Lower lobe of right lung (tissue), 2 donors: ENCODE measurements at regions not wholly inside any gene's neighbourhood (a gene's known extent, or its start where the extent isn't known, plus 50 kb on each side); places are given as distances from the start of the nearest gene placed in this dataset.

Source experiments
- ATAC-seq, 2 donors: fragments of 200-7000 bp; cut with Tn5 transposase; one replicate each; pipeline ENCODE4 v1.9.1; 2020 to 2022; ENCODE audit warnings: mild to moderate bottlenecking in 2 of 2, moderate library complexity in 2 of 2
- DNase-seq: peaks from one replicate; pipeline ENCODE4 v3.0.0-alpha.2; 2020
- H3K27ac ChIP-seq: fragments of 200-600 bp; one replicate; pipeline ENCODE4 v1.8.0; 2022
- H3K27me3 ChIP-seq: fragments of 200-600 bp; one replicate; pipeline ENCODE4 v1.8.0; 2022; ENCODE audit warnings: low read depth
- H3K36me3 ChIP-seq: fragments of 200-600 bp; one replicate; pipeline ENCODE4 v1.8.0; 2022; ENCODE audit warnings: mild to moderate bottlenecking
- H3K4me1 ChIP-seq: fragments of 200-600 bp; one replicate; pipeline ENCODE4 v1.8.0; 2022
- H3K4me3 ChIP-seq: fragments of 200-600 bp; one replicate; pipeline ENCODE4 v1.8.0; 2022; ENCODE audit warnings: mild to moderate bottlenecking
- H3K9me3 ChIP-seq: fragments of 200-600 bp; one replicate; pipeline ENCODE4 v1.8.0; 2022
- intact Hi-C: fragments of 100-400 bp; cut with DNase I; formaldehyde crosslinking; loops from one replicate; pipeline ENCODE4 v1.11.0; 2022
- TF ChIP-seq, protein P1 (sequence below): fragments of 200-600 bp; IDR thresholded peaks from one replicate; pipeline ENCODE4 v1.8.0; 2022; ENCODE audit warnings: antibody characterized with exemption, mild to moderate bottlenecking
- donor health status: DM: no; HTN: yes; CAD: no; lungs with severe emphysema.

DNA sequence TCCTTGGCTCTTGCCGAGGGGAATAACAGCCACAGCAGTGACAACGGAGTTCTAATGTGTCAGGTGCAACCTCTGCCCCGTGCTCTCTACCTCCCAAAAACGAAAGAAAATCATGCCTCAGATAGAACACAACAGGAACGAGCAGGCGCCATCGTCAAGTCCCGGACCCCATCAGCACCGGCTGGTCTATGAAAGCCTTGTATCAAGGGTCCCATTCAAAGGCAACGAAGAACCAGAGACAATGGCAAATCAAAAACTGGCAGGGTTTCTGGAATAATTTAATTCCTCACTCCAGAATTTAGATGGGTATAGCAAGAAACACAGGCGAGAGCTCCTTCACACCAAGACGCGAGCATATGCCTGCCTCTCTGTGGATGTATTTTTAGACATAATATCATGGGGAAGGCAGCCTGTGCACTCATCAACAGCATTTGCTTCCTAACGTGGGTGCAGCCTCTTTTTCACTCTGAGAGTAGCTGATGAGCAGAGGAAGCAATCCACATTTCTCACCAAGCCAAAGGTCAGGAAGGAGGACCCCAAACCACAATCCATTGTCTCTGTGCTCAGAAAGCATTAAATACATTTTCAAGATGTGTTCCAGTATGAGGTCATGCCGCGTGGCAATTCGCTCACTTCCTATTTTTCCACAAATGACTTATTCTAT lies 193.4 kb upstream of the BLID start:
- Histone ChIP-seq H3K4me1 (no peaks in the 10 kb centered on the region), H3K9me3 (no peaks in the 10 kb centered on the region), H3K36me3 (no peaks in the 10 kb centered on the region), H3K27me3 (no peaks in the 10 kb centered on the region), H3K27ac (no peak overlapping the region), H3K4me3 (no peak overlapping the region)
- ATAC-seq (no peak), DNase-seq (no peak)
- TF ChIP-seq, protein P1, sequence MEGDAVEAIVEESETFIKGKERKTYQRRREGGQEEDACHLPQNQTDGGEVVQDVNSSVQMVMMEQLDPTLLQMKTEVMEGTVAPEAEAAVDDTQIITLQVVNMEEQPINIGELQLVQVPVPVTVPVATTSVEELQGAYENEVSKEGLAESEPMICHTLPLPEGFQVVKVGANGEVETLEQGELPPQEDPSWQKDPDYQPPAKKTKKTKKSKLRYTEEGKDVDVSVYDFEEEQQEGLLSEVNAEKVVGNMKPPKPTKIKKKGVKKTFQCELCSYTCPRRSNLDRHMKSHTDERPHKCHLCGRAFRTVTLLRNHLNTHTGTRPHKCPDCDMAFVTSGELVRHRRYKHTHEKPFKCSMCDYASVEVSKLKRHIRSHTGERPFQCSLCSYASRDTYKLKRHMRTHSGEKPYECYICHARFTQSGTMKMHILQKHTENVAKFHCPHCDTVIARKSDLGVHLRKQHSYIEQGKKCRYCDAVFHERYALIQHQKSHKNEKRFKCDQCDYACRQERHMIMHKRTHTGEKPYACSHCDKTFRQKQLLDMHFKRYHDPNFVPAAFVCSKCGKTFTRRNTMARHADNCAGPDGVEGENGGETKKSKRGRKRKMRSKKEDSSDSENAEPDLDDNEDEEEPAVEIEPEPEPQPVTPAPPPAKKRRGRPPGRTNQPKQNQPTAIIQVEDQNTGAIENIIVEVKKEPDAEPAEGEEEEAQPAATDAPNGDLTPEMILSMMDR: no peak
- intact Hi-C loops: no loop called here

DNA sequence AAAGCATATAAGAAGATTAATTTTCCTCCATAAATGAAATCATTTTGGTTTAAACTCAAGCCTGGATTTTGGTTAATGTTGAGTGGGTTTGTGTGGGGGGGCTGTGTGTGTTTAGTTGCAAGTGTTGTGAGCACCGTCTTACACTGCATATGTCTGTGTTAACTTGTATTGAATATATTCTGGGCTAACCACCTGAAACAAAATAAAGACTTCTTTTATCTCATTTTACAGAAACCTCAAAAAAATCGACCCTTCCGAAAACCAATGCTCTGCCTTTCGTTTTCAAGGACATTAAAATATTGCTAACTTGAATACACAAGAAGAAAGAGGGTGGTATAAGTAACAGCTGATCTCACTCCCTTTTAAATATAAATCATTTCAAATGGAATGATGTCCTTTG lies 192.2 kb upstream of the BLID start:
- ATAC-seq (no peak), DNase-seq (no peak)
- TF ChIP-seq, protein P1: no peak
- Histone ChIP-seq H3K4me1 (no peaks in the 10 kb centered on the region), H3K27ac (no peak overlapping the region), H3K36me3 (no peaks in the 10 kb centered on the region), H3K27me3 (no peaks in the 10 kb centered on the region), H3K9me3 (no peaks in the 10 kb centered on the region), H3K4me3 (no peak overlapping the region)
- intact Hi-C loops: no loop called here

DNA sequence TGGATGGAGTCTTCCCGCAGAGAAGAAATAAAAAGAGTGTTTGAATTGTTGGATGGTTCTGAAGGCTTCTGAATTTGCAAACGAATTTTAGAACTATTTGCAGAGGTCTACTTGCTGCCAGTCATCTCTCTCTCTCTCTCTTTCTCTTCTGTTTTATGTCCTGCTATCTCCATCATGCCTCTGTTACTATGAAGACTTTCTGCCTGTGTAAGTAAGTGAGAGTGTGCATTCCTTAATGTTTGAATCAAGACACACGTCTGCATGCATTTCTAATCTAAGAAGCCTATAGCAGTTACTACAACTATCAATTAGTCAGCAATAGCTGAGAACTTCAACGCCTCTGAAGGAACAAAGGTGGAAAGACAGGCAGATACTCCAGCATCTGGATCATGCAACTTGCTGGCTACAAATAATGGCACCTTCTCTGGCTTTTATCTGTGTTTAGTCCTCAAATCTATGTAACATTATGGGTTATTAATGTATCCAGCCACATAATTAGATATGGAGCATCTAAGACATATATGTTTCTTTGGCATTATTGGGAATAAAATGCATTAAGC lies 191.5 kb upstream of the BLID start:
- intact Hi-C loops: no loop called here
- no peak overlapping the region for H3K27ac ChIP-seq
- H3K36me3 ChIP-seq: no peaks in the 10 kb centered on the region
- no peaks in the 10 kb centered on the region for H3K9me3 ChIP-seq
- no peaks in the 10 kb centered on the region for H3K4me1 ChIP-seq
- H3K27me3 ChIP-seq: no peaks in the 10 kb centered on the region
- ATAC-seq: no peak
- no peak for DNase-seq
- TF ChIP-seq, protein P1: no peak
- H3K4me3 ChIP-seq: no peak overlapping the region

DNA sequence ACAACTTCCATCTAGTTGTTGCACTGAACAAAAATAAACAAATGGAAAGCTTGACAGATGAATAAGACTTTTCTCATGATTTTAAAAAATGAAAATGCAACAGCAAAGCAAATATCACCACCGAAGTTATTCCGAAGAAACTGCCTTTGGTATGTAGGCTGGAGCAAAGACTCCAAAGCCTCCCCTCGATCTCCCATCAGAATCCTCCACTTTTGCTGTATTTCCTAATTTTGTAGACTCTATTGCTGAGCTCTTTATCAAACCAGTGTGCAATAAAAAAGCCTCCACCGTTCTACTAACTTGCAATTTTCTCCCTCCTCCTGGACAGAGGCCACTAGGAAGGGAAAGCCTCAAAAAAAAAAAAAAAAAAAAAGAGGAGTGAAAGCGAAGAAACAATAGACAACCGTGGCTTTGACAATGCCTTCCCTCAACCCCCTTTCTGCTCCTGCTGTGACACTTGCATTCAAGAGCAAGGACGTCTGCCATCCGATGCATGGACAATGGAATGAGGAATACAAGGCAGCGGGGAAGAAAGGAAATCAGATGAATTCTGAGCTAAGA lies 190.9 kb upstream of the BLID start:
- no peaks in the 10 kb centered on the region for H3K27me3 ChIP-seq
- no peaks in the 10 kb centered on the region for H3K36me3 ChIP-seq
- ATAC-seq: no peak
- H3K4me1 ChIP-seq: no peaks in the 10 kb centered on the region
- TF ChIP-seq, protein P1: no peak
- intact Hi-C loops: no loop called here
- H3K4me3 ChIP-seq: no peak overlapping the region
- H3K27ac ChIP-seq: no peak overlapping the region
- H3K9me3 ChIP-seq: no peaks in the 10 kb centered on the region
- no peak for DNase-seq

DNA sequence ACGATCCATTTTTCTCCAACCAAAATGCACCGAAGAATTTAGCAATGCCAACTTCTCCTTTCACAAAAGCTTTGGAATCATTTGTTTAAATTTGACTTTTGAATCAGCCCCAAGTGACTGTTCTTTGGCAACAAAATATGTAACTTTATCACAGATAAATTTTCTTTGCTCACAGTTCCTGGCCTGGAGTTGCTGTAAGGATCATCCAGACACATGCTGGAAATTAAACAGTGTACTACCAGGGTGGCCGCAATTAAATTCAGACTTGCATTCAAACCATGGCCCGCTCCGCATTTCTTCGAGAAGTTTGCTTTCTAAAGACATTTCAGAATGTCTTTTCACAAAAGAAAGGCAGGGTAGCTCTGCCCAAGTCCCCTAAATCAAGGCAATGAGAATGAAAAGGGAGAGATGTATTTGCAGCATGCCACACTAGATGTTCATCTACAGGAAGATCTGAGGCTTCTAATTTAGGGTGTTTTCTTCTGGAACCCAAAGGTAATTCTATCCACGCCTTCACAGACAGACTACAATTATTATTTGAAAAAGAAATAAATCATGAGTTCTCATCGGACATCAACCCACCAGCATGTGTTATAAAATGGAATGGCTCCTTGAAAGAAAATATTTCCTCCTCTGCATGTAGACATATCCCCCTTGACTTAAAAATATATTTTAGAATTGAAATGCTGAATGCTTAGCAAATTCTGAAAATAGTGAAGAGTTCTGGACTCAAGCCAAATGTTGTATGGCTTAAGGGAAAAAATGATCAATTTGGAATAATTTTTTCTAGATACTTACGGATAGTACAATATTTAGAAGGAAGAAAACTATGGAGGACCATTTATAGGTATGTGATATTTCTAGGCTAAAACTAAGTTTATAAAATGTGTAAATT lies 189.7 kb upstream of the BLID start:
- TF ChIP-seq, protein P1: no peak
- no peaks in the 10 kb centered on the region for H3K27me3 ChIP-seq
- H3K4me1 ChIP-seq: no peaks in the 10 kb centered on the region
- ATAC-seq (no peak), DNase-seq (no peak)
- H3K36me3 ChIP-seq: no peaks in the 10 kb centered on the region
- no peak overlapping the region for H3K4me3 ChIP-seq
- no peak overlapping the region for H3K27ac ChIP-seq
- intact Hi-C loops: no loop called here
- no peaks in the 10 kb centered on the region for H3K9me3 ChIP-seq
